GM12891 (cell line): ENCODE measurements at regions not wholly inside any gene's neighbourhood (a gene's known extent, or its start where the extent isn't known, plus 50 kb on each side); places are given as distances from the start of the nearest gene placed in this dataset.

Experiments
- POLR2A ChIP-seq: IDR thresholded peaks from 2 replicates; pipeline ENCODE4 v1.6.1; 2011; ENCODE audit warnings: low read depth, low read length, control low read depth
- POU2F2 ChIP-seq: IDR thresholded peaks from 2 replicates; pipeline ENCODE4 v1.6.1; 2011; ENCODE audit warnings: low read depth, mild to moderate bottlenecking, control low read depth, low read length, moderate library complexity

DNA sequence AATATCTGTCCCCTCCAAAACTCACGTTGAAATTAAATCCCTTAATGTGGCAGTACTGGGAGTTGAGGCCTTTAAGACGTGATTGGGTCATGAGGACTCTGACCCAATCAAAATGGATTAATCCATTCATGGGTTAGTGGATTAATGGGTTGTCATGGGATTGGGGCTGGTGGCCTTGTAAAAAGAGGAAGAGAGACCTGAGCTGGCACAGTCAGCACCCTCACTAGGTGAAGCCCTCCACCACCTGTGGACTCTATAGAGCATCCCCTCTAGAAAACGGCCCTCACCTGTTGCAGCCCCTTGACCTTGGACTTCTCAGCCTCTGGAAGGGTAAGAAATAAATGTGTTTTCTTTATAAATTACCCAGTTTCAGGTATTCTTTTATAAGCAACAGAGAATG lies 53.0 kb downstream of the SPRING1 start:
- TF ChIP-seq POLR2A (no peak), POU2F2 (no peak)
